Spleen (tissue), 7 donors: ENCODE measurements at regions not wholly inside any gene's neighbourhood (a gene's known extent, or its start where the extent isn't known, plus 50 kb on each side); places are given as distances from the start of the nearest gene placed in this dataset.

ENCODE experiments used
- POLR2A ChIP-seq, 3 donors: fragments of 450-650 bp; IDR thresholded peaks; one replicate each; pipeline ENCODE4 v1.5.1; 2017; ENCODE audit warnings: antibody characterized with exemption in 3 of 3, mild to moderate bottlenecking in 1 of 3
- TF ChIP-seq, protein P1 (sequence below), 11 experiments: fragments of 200-600 bp in 7 of 11; fragments of 450-650 bp in 4 of 11; sonication (generic) in 4 of 11; IDR thresholded peaks in 8 of 11; conservative IDR thresholded peaks in 3 of 11; 1 replicate in 7 of 11; 2 replicates in 4 of 11; pipeline versions ENCODE4 v1.4.0 to v1.8.0; 2016 to 2021; ENCODE audit warnings: antibody characterized with exemption in 11 of 11, inconsistent platforms in 4 of 11, mild to moderate bottlenecking in 1 of 11
- donor health status: DM: no; HTN: no; CAD: no; lungs with moderate emphysema.
- donor health status: DM: no; HTN: no; CAD: no.
- donor health status: DM: no; HTN: no; CAD: no.

DNA sequence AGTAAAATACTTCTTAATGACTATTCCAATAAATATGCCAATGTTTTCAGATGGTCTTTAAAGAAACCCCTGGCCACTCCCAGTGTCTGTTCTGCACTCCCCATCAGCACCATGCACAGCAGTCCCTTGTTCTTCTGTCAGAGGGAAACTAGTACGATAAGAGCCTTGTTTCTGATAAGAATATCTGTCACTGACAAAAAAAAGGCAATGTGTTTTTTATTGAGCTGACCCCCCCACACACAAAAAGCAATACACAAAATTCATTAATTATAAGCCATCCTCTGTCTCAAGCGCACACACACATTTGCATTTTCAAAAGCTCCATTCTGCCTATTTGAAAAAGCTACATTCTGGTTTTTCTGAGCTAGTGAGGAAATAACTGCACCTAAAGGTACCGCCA lies 119.1 kb downstream of the ENC1 start:
- TF ChIP-seq, protein P1, sequence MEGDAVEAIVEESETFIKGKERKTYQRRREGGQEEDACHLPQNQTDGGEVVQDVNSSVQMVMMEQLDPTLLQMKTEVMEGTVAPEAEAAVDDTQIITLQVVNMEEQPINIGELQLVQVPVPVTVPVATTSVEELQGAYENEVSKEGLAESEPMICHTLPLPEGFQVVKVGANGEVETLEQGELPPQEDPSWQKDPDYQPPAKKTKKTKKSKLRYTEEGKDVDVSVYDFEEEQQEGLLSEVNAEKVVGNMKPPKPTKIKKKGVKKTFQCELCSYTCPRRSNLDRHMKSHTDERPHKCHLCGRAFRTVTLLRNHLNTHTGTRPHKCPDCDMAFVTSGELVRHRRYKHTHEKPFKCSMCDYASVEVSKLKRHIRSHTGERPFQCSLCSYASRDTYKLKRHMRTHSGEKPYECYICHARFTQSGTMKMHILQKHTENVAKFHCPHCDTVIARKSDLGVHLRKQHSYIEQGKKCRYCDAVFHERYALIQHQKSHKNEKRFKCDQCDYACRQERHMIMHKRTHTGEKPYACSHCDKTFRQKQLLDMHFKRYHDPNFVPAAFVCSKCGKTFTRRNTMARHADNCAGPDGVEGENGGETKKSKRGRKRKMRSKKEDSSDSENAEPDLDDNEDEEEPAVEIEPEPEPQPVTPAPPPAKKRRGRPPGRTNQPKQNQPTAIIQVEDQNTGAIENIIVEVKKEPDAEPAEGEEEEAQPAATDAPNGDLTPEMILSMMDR (IDR thresholded peaks at IDR 0.05 in 8 of 11, conservative IDR thresholded peaks at IDR 0.05 in 3 of 11) = no peak
- TF ChIP-seq POLR2A (IDR thresholded peaks at IDR 0.05) = no peak
